H7 (cell line): ENCODE measurements at regions not wholly inside any gene's neighbourhood (a gene's known extent, or its start where the extent isn't known, plus 50 kb on each side); places are given as distances from the start of the nearest gene placed in this dataset.
A peak's percentile ranks its signal among the peaks of the same experiment; 100 is the strongest.

Experiments used
- DNase-seq: peaks from one replicate; pipeline ENCODE4 v3.0.0; 2012
- H3K27me3 ChIP-seq: 2 replicates; pipeline ENCODE4 v1.6.0; 2011; ENCODE audit warnings: mild to moderate bottlenecking, low read length; ENCODE audit not compliant: control insufficient read depth, insufficient read depth
- H3K36me3 ChIP-seq: replicated peaks from 2 replicates; pipeline ENCODE4 v1.5.1; 2011; ENCODE audit warnings: low read length; ENCODE audit not compliant: control insufficient read depth, insufficient read depth
- H3K4me3 ChIP-seq: 2 replicates; pipeline ENCODE4 v1.5.1; 2011; ENCODE audit warnings: low read depth, mild to moderate bottlenecking, control low read depth, low read length, moderate library complexity; ENCODE audit not compliant: insufficient read depth

- peak; percentile 1 for DNase-seq
- Histone ChIP-seq H3K27me3 (no peaks in the 10 kb centered on the region), H3K36me3 (no peaks in the 10 kb centered on the region), H3K4me3 (no peak overlapping the region)
Measured at GRCh38 chr5:87499478-87500410, 87.0 kb upstream of the CCNH start.
